GM12891 (cell line): ENCODE measurements at regions not wholly inside any gene's neighbourhood (a gene's known extent, or its start where the extent isn't known, plus 50 kb on each side); places are given as distances from the start of the nearest gene placed in this dataset.
"Not testable (repeated sequence)": the region's sequence is repeated elsewhere in the genome, so short reads cannot be mapped to it uniquely, and the experiment has no call there.

Source experiments
- POLR2A ChIP-seq: IDR thresholded peaks from 2 replicates; pipeline ENCODE4 v1.6.1; 2011; ENCODE audit warnings: low read depth, low read length, control low read depth
- POLR2AphosphoS5 ChIP-seq: IDR thresholded peaks from 2 replicates; pipeline ENCODE4 v1.6.1; 2011; ENCODE audit warnings: low read depth, low read length, control low read depth
- TAF1 ChIP-seq: IDR thresholded peaks from 2 replicates; pipeline ENCODE4 v1.6.1; 2011; ENCODE audit warnings: low read depth, low read length, control low read depth

- not testable (repeated sequence) for TF ChIP-seq POLR2A, POLR2AphosphoS5, TAF1
Observed at GRCh38 chr7:65285241-65285640, 88.4 kb upstream of the ZNF92 start.
